Activated naive CD8-positive, alpha-beta T cell treated with anti-CD3 and anti-CD28 coated beads, Interleukin-2, amount 10 ng/mL, durations not matched to agents 7 days and 5 days (primary cell): ENCODE measurements at regions not wholly inside any gene's neighbourhood (a gene's known extent, or its start where the extent isn't known, plus 50 kb on each side); places are given as distances from the start of the nearest gene placed in this dataset.

ENCODE experiments used
- ATAC-seq: fragments of 150-1000 bp; cut with Tn5 transposase; one replicate; pipeline ENCODE4 v1.10.0; 2021; ENCODE audit warnings: low read depth, moderate library complexity
- POLR2A ChIA-PET: fragments of 350-600 bp; sonication (Branson Sonifier 250); formaldehyde crosslinking; loops from one replicate; lab custom pipeline; 2021; ENCODE audit warnings: antibody characterized with exemption; lab: Charles Lee
- DNase-seq: peaks from one replicate; pipeline ENCODE4 v3.0.0; 2021
- H3K27ac Mint-ChIP-seq: one replicate; pipeline ENCODE4 v1.8.0; 2022; ENCODE audit warnings: mild to moderate bottlenecking, mixed read lengths
- H3K27me3 Mint-ChIP-seq: one replicate; pipeline ENCODE4 v1.8.0; 2022; ENCODE audit warnings: mild to moderate bottlenecking, moderate library complexity, mixed read lengths
- H3K36me3 Mint-ChIP-seq: one replicate; pipeline ENCODE4 v1.8.0; 2021; ENCODE audit warnings: mild to moderate bottlenecking, mixed read lengths
- H3K4me1 Mint-ChIP-seq: one replicate; pipeline ENCODE4 v1.8.0; 2021; ENCODE audit warnings: mixed read lengths
- H3K4me3 Mint-ChIP-seq: one replicate; pipeline ENCODE4 v1.8.0; 2022; ENCODE audit warnings: mild to moderate bottlenecking, moderate library complexity, mixed read lengths
- H3K9me3 Mint-ChIP-seq: one replicate; pipeline ENCODE4 v1.8.0; 2021; ENCODE audit warnings: mixed read lengths

DNA sequence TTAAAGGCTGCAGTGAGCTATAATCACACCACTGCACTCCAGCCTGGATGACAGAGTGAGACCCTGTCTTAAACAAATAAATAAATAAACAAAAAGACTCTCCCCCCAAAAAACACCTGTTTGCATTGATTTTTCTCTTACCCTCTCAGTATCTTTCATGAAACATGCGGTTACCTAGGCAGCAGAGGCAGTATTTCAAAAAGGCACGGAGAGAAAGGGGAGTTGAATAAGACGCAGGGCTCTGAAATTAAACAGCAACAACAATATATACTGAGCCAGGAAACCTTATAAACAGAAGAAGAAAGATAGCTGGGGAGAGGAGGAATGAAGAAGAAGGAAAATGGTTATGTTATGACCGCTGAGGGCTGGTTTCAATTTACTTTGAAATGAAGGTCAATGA, 277.6 kb downstream of the BTG1 start:
- Mint-ChIP-seq H3K9me3 (peaks cover 12% of the 10 kb centered on the region), H3K36me3 (peaks cover 13% of the 10 kb centered on the region), H3K27ac (no peak overlapping the region), H3K4me1 (peaks cover 10% of the 10 kb centered on the region), H3K4me3 (no peak overlapping the region), H3K27me3 (no peaks in the 10 kb centered on the region)
- POLR2A ChIA-PET: no interaction called here
- ATAC-seq (no peak), DNase-seq (no peak)

DNA sequence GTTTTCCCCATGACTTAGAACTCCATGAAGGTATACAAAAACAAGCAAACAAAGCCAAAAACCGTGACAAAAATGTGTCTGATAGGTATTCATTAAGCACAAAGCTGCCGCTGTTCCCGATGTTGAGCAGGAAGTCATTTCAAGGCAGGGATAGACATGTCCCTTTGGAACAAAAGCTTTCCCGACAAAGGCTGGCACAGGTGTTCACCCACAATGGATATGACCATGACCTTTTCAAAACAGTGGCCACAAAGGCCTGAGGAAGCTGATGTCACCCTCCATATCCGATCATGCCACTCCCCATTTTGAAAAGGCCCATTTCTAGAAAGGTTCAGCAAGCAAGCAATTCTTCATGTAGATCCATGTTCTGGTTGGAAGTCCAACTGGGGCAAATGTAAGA, 279.1 kb downstream of the BTG1 start:
- POLR2A ChIA-PET: no interaction called here
- Mint-ChIP-seq H3K4me3 (no peak overlapping the region), H3K27me3 (no peaks in the 10 kb centered on the region), H3K4me1 (peaks cover 9% of the 10 kb centered on the region), H3K9me3 (peaks cover 12% of the 10 kb centered on the region), H3K27ac (no peak overlapping the region), H3K36me3 (peaks cover 7% of the 10 kb centered on the region)
- ATAC-seq: no peak
- DNase-seq: no peak

GRCh38 chr12:91863702-91864101, 281.9 kb downstream of the BTG1 start:
- Mint-ChIP-seq H3K9me3 (peaks cover 14% of the 10 kb centered on the region), H3K4me3 (no peak overlapping the region), H3K36me3 (peaks cover 10% of the 10 kb centered on the region), H3K4me1 (peaks cover 4% of the 10 kb centered on the region), H3K27me3 (no peaks in the 10 kb centered on the region), H3K27ac (no peak overlapping the region)
- POLR2A ChIA-PET: no interaction called here
- DNase-seq (no peak), ATAC-seq (no peak)

DNA sequence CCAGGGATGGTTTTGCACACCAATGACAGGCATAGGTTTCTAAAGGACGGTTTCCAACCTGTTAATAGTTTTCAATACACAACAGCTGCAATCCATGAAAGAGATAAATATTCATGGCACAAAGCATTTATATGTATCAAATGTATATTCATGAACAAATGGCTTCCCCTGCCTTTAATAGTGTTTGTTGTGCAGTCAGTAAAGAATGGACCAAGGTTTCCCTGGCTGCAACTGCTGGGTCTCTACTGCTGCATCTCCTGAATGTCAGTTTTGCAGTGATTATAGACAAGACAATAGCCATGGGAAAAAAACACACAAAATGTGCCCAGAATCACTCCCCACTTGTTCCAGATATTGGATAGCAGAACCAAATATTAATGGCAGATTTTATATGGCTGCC, 284.1 kb downstream of the BTG1 start:
- Mint-ChIP-seq H3K4me3 (no peak overlapping the region), H3K36me3 (peaks cover 10% of the 10 kb centered on the region), H3K4me1 (peaks cover 4% of the 10 kb centered on the region), H3K27me3 (no peaks in the 10 kb centered on the region), H3K9me3 (peaks cover 14% of the 10 kb centered on the region), H3K27ac (no peak overlapping the region)
- DNase-seq (no peak), ATAC-seq (no peak)
- POLR2A ChIA-PET: no interaction called here

GRCh38 chr12:91859347-91859746, 286.3 kb downstream of the BTG1 start:
- ATAC-seq (no peak), DNase-seq (no peak)
- Mint-ChIP-seq H3K27me3 (no peaks in the 10 kb centered on the region), H3K4me1 (peaks cover 4% of the 10 kb centered on the region), H3K27ac (no peak overlapping the region), H3K9me3 (peaks cover 4% of the 10 kb centered on the region), H3K4me3 (no peak overlapping the region), H3K36me3 (peaks cover 6% of the 10 kb centered on the region)
- POLR2A ChIA-PET: no interaction called here

DNA sequence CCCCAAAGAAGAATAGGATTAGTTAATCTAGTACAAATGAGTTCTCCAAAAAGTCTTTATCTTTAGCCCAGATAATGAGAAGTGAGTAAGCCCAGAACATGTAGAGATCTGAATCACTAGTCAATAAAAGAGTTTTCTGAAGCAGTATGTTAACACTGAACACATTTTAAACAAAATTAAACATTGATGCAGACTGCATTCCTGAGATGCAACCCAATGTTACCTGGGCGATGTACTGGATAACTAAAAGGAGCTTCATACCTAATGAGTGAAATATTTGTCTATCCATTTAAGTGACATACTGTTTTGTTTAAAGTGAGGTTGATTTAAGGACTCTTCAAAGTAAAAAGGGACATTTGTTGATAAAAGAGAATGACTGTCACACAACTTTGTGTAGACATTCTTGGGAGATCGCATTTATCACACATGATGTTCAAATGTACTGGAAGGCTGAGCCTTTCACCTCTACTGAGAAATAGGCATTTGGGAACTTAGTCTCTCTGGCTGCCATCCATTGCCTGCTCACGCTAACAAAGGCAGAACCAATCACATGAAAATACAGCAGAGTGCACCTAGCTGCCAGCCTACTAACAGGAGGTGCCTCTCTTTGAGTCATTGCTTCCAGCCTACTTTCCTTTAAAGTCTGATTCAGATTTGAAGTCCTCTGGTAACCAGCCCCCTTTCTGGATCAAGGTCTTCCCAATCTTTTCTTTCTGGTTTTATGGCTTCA, 287.7 kb downstream of the BTG1 start:
- Mint-ChIP-seq H3K4me1 (peaks cover 5% of the 10 kb centered on the region), H3K4me3 (no peak overlapping the region), H3K27ac (no peak overlapping the region), H3K36me3 (peaks cover 3% of the 10 kb centered on the region), H3K27me3 (no peaks in the 10 kb centered on the region), H3K9me3 (peaks cover 2% of the 10 kb centered on the region)
- POLR2A ChIA-PET: no interaction called here
- DNase-seq (no peak), ATAC-seq (no peak)

DNA sequence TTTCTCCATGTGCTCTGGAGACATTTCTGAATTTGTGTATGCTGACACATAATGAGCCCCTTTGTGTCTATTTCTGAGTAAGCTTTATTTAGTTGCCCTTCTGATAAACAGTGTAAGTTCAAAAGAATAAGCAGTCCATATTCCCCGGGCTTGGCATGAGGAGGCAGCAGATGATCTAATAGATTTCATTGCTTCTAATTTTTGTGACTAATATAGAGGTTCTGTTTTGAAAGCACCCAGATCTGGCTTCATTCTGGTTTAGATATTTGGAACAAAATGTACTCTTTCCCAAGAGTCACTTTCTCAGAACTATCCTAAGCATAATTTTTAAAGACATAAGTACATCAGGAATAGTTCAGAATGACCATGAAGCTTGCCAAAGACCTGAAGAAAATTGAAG, 290.9 kb downstream of the BTG1 start:
- DNase-seq (no peak), ATAC-seq (no peak)
- peaks cover 10% of the 10 kb centered on the region for H3K4me1 Mint-ChIP-seq
- no peaks in the 10 kb centered on the region for H3K27me3 Mint-ChIP-seq
- peaks cover 3% of the 10 kb centered on the region for H3K36me3 Mint-ChIP-seq
- no peak overlapping the region for H3K4me3 Mint-ChIP-seq
- H3K9me3 Mint-ChIP-seq: no peaks in the 10 kb centered on the region
- POLR2A ChIA-PET: no interaction called here
- no peak overlapping the region for H3K27ac Mint-ChIP-seq

GRCh38 chr12:91853350-91854127, 292.1 kb downstream of the BTG1 start:
- Mint-ChIP-seq H3K4me3 (no peak overlapping the region), H3K36me3 (peaks cover under 1% of the 10 kb centered on the region), H3K4me1 (peaks cover 10% of the 10 kb centered on the region), H3K27me3 (no peaks in the 10 kb centered on the region), H3K9me3 (no peaks in the 10 kb centered on the region), H3K27ac (peak overlapping the region; percentile 11)
- no peak for ATAC-seq
- POLR2A ChIA-PET: interaction anchor here (0.7 to 0.9 kb wide), 2 partner anchors 75 to 545 kb away, joined by 3 read pairs; no protein-coding TSS in a partner anchor
- no peak for DNase-seq

DNA sequence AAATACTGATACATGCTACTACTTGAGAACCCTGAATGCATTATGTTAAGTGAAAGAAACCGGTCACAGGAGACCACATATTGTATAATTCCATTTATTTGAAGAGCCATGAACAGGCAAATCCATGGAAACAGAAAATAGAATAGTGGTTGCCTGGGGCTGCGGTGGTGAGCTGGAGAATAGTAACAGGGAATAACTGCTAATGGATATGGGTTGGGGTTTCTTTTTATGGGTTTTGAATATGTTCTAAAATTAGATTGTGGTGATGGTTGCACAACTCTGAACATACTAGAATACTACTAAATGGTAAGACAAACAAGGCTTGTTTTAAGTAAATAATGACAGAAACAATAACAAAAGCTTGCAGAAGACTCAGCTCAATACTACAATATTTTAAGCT, 293.0 kb downstream of the BTG1 start:
- no peak for ATAC-seq
- H3K27me3 Mint-ChIP-seq: no peaks in the 10 kb centered on the region

GRCh38 chr12:91851741-91852477, 293.7 kb downstream of the BTG1 start:
- Mint-ChIP-seq H3K36me3 (peaks cover 2% of the 10 kb centered on the region), H3K27ac (no peak overlapping the region), H3K9me3 (peaks cover 3% of the 10 kb centered on the region), H3K4me3 (no peak overlapping the region), H3K4me1 (peaks cover 10% of the 10 kb centered on the region), H3K27me3 (no peaks in the 10 kb centered on the region)
- no peak for ATAC-seq
- DNase-seq: no peak
- POLR2A ChIA-PET: no interaction called here

More for the DNA sequence above, 293.0 kb downstream of the BTG1 start:
- no peak overlapping the region for H3K4me3 Mint-ChIP-seq
- POLR2A ChIA-PET: interaction anchor here (0.7 to 0.9 kb wide), 2 partner anchors 74 to 546 kb away, joined by 3 read pairs; no protein-coding TSS in a partner anchor
- H3K36me3 Mint-ChIP-seq: peaks cover 2% of the 10 kb centered on the region
- DNase-seq: no peak
- peaks cover 10% of the 10 kb centered on the region for H3K4me1 Mint-ChIP-seq
- H3K9me3 Mint-ChIP-seq: peaks cover 2% of the 10 kb centered on the region
- H3K27ac Mint-ChIP-seq: no peak overlapping the region

DNA sequence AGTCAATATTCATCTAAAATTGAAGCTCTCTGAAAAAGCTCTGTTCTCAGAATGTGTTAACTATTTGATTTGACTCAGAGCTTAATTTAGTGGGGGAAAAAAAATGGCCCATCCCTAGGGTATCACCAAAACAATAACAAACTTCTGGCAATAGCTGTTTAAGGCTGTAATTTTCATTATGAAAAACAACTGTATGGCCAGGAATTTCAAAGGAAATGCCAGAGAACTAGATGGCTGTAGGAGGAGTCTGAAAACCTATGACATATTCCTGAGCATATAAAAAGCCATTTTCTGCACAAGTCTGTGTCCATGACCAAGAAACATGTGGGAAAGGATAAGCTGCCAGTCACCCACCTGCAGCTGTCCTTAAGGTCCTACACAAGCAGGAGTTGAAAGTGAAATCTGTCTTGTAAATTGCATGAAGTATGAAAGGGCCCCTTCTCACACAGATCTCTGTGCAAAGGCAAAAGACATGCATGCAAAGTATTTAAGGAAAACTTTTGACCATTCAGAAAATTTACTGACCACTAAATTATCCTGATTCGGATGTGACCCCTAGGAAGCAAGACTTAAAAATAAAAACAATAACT, 299.1 kb downstream of the BTG1 start:
- H3K9me3 Mint-ChIP-seq: peaks cover 5% of the 10 kb centered on the region
- POLR2A ChIA-PET: no interaction called here
- ATAC-seq: no peak
- no peak overlapping the region for H3K27ac Mint-ChIP-seq
- H3K4me3 Mint-ChIP-seq: no peak overlapping the region
- H3K4me1 Mint-ChIP-seq: peaks cover 2% of the 10 kb centered on the region
- H3K27me3 Mint-ChIP-seq: no peaks in the 10 kb centered on the region
- no peak for DNase-seq
- peaks cover 14% of the 10 kb centered on the region for H3K36me3 Mint-ChIP-seq

DNA sequence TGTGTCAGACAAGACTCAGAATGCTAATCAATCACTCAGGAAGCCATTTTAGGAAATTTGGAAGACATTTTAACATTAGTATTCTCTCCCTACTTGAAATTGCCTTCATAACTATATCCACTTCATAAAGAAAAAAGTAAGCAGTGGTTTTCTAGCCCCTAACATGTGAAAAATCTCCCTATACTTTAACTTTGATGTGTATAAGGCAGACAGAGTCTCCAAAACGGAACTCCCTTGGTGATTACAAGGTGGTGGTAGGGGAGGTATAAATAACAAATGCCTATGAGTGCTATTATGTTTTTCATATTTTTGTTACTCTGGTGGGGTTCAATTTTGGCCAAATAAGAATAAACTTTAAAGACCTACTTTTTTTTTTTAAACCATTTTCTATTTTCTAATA, 300.3 kb downstream of the BTG1 start:
- H3K36me3 Mint-ChIP-seq: peaks cover 18% of the 10 kb centered on the region
- POLR2A ChIA-PET: no interaction called here
- no peaks in the 10 kb centered on the region for H3K27me3 Mint-ChIP-seq
- no peak for DNase-seq
- H3K4me1 Mint-ChIP-seq: peaks cover 2% of the 10 kb centered on the region
- no peak overlapping the region for H3K4me3 Mint-ChIP-seq
- H3K27ac Mint-ChIP-seq: no peak overlapping the region
- H3K9me3 Mint-ChIP-seq: peaks cover 6% of the 10 kb centered on the region
- ATAC-seq: no peak

- H3K27me3 Mint-ChIP-seq: no peaks in the 10 kb centered on the region
- peaks cover 2% of the 10 kb centered on the region for H3K4me1 Mint-ChIP-seq
- no peak for ATAC-seq
- H3K4me3 Mint-ChIP-seq: no peak overlapping the region
- H3K27ac Mint-ChIP-seq: no peak overlapping the region
- no peak for DNase-seq
- H3K36me3 Mint-ChIP-seq: peaks cover 16% of the 10 kb centered on the region
- POLR2A ChIA-PET: no interaction called here
- H3K9me3 Mint-ChIP-seq: peaks cover 3% of the 10 kb centered on the region
Observed at GRCh38 chr12:91841822-91842221, 303.8 kb downstream of the BTG1 start.
